ENCODE measurements at regions not wholly inside any gene's neighbourhood (a gene's known extent, or its start where the extent isn't known, plus 50 kb on each side); places are given as distances from the start of the nearest gene placed in this dataset.
"Not testable (repeated sequence)": the region's sequence is repeated elsewhere in the genome, so short reads cannot be mapped to it uniquely, and the experiment has no call there.

DNA sequence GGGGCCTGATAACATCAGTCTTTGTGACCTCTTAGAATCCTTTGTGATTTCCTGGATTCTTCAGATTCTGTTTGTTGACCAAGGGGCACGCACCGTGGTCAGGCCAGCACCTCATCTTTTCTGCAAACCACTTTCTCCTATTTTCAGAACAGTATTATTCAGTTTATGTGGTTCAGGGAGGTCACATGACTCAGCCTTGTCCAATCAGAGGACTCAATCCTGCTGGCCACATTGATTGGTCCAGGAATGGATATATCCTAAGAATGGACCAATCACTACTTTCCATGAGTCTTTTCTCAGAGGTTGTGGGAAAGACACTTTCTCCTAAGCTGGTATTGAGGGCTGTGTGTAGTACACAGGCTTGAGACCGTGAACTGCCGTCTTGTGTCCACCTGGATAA, 123.1 kb upstream of the EEF2KMT start:
- Histone ChIP-seq H3K9ac (ENCODE audit: low read depth in 1 of 2, low read length in 2 of 2) (no peak overlapping the region), H3K9me3 (ENCODE audit: control insufficient read depth in 2 of 2, low read length in 2 of 2) (no peaks in the 10 kb centered on the region), H3K27me3 (ENCODE audit: control insufficient read depth in 2 of 2, insufficient read depth in 2 of 2, low read length in 2 of 2) (peaks cover 0 to 2% of the 10 kb centered on the region in 2 donors), H3K27ac (ENCODE audit: low read depth in 2 of 2, low read length in 2 of 2) (no peak overlapping the region), H3K4me3 (ENCODE audit: low read length in 2 of 2) (no peak overlapping the region), H3K4me1 (ENCODE audit: control insufficient read depth in 2 of 2, insufficient read depth in 2 of 2, low read length in 2 of 2) (no peaks in the 10 kb centered on the region), H3K36me3 (ENCODE audit: control insufficient read depth in 2 of 2, insufficient read depth in 2 of 2, low read length in 2 of 2) (no peaks in the 10 kb centered on the region)

- H3K9ac ChIP-seq (ENCODE audit: low read depth in 1 of 2, low read length in 2 of 2) = no peak overlapping the region
- no peak overlapping the region for H3K27ac ChIP-seq (ENCODE audit: low read depth in 2 of 2, low read length in 2 of 2)
- H3K27me3 ChIP-seq (ENCODE audit: control insufficient read depth in 2 of 2, insufficient read depth in 2 of 2, low read length in 2 of 2) = peaks cover 0 to 2% of the 10 kb centered on the region in 2 donors
- no peak overlapping the region for H3K4me3 ChIP-seq (ENCODE audit: low read length in 2 of 2)
- H3K4me1 ChIP-seq (ENCODE audit: control insufficient read depth in 2 of 2, insufficient read depth in 2 of 2, low read length in 2 of 2) = no peaks in the 10 kb centered on the region
- no peaks in the 10 kb centered on the region for H3K36me3 ChIP-seq (ENCODE audit: control insufficient read depth in 2 of 2, insufficient read depth in 2 of 2, low read length in 2 of 2)
- peaks cover 0 to 5% of the 10 kb centered on the region in 2 donors for H3K9me3 ChIP-seq (ENCODE audit: control insufficient read depth in 2 of 2, low read length in 2 of 2)
Measured at GRCh38 chr16:5216441-5217080, 119.0 kb upstream of the EEF2KMT start.

DNA sequence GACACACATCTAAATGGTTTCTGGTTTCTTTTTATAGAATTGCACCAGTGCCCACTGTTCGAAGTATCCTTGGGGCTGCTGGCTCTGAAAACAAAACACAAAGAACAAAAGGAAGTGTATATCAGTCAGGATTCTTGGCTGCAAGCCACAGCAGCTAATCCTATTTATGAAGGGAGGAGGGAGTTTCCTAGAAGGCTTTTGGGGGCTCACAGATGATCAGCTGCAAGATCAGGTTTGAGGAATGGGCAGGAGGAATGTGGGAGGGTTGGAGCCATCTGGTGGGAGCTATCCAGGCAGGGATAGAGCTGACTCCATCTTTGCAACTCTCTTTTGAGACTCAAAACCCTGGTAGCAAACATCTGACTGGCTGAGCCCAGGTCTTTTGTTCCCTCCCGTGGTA, 118.3 kb upstream of the EEF2KMT start:
- no peaks in the 10 kb centered on the region for H3K36me3 ChIP-seq (ENCODE audit: control insufficient read depth in 2 of 2, insufficient read depth in 2 of 2, low read length in 2 of 2)
- H3K27ac ChIP-seq (ENCODE audit: low read depth in 2 of 2, low read length in 2 of 2) = no peak overlapping the region
- peaks cover 0 to 5% of the 10 kb centered on the region in 2 donors for H3K9me3 ChIP-seq (ENCODE audit: control insufficient read depth in 2 of 2, low read length in 2 of 2)
- H3K9ac ChIP-seq (ENCODE audit: low read depth in 1 of 2, low read length in 2 of 2) = no peak overlapping the region
- H3K4me1 ChIP-seq (ENCODE audit: control insufficient read depth in 2 of 2, insufficient read depth in 2 of 2, low read length in 2 of 2) = no peaks in the 10 kb centered on the region
- no peak overlapping the region for H3K4me3 ChIP-seq (ENCODE audit: low read length in 2 of 2)
- peaks cover 0 to 2% of the 10 kb centered on the region in 2 donors for H3K27me3 ChIP-seq (ENCODE audit: control insufficient read depth in 2 of 2, insufficient read depth in 2 of 2, low read length in 2 of 2)

GRCh38 chr16:5214466-5214865, 116.9 kb upstream of the EEF2KMT start:
- peaks cover 0 to 2% of the 10 kb centered on the region in 2 donors for H3K27me3 ChIP-seq (ENCODE audit: control insufficient read depth in 2 of 2, insufficient read depth in 2 of 2, low read length in 2 of 2)

DNA sequence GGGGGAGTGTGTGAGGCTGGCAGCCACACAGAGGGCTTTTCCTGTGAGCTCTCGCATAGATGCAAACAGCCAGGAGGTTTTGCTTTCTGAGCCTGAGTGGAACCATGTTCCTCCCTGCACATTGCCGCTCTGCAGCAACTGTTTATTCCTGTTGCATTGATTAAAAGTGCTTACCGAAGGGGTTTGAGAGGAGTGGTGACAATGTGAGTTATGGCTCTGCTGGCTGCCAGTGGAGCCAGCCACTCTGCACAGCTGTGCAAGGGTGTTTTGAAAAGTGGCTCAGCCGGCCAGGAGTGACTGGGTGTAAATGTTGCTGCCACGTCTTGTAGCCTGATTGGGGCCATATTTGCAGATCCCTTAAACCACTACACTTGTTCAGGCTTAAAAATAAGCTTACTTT, 114.9 kb upstream of the EEF2KMT start:
- H3K9me3 ChIP-seq (ENCODE audit: control insufficient read depth in 2 of 2, low read length in 2 of 2); H3K4me1 ChIP-seq (ENCODE audit: control insufficient read depth in 2 of 2, insufficient read depth in 2 of 2, low read length in 2 of 2); H3K4me3 ChIP-seq (ENCODE audit: low read length in 2 of 2); H3K27ac ChIP-seq (ENCODE audit: low read depth in 2 of 2, low read length in 2 of 2); H3K36me3 ChIP-seq (ENCODE audit: control insufficient read depth in 2 of 2, insufficient read depth in 2 of 2, low read length in 2 of 2); H3K9ac ChIP-seq (ENCODE audit: low read depth in 1 of 2, low read length in 2 of 2); H3K27me3 ChIP-seq (ENCODE audit: control insufficient read depth in 2 of 2, insufficient read depth in 2 of 2, low read length in 2 of 2): not testable (repeated sequence)

More at GRCh38 chr16:5214466-5214865, 116.9 kb upstream of the EEF2KMT start:
- Histone ChIP-seq H3K9ac (ENCODE audit: low read depth in 1 of 2, low read length in 2 of 2) (no peak overlapping the region), H3K9me3 (ENCODE audit: control insufficient read depth in 2 of 2, low read length in 2 of 2) (peaks cover 0 to 5% of the 10 kb centered on the region in 2 donors), H3K4me1 (ENCODE audit: control insufficient read depth in 2 of 2, insufficient read depth in 2 of 2, low read length in 2 of 2) (no peaks in the 10 kb centered on the region), H3K4me3 (ENCODE audit: low read length in 2 of 2) (no peak overlapping the region), H3K36me3 (ENCODE audit: control insufficient read depth in 2 of 2, insufficient read depth in 2 of 2, low read length in 2 of 2) (no peaks in the 10 kb centered on the region), H3K27ac (ENCODE audit: low read depth in 2 of 2, low read length in 2 of 2) (no peak overlapping the region)

- H3K27me3 ChIP-seq (ENCODE audit: control insufficient read depth in 2 of 2, insufficient read depth in 2 of 2, low read length in 2 of 2); H3K9me3 ChIP-seq (ENCODE audit: control insufficient read depth in 2 of 2, low read length in 2 of 2); H3K36me3 ChIP-seq (ENCODE audit: control insufficient read depth in 2 of 2, insufficient read depth in 2 of 2, low read length in 2 of 2); H3K4me1 ChIP-seq (ENCODE audit: control insufficient read depth in 2 of 2, insufficient read depth in 2 of 2, low read length in 2 of 2); H3K9ac ChIP-seq (ENCODE audit: low read depth in 1 of 2, low read length in 2 of 2); H3K4me3 ChIP-seq (ENCODE audit: low read length in 2 of 2); H3K27ac ChIP-seq (ENCODE audit: low read depth in 2 of 2, low read length in 2 of 2): not testable (repeated sequence)
Measured at GRCh38 chr16:5207862-5208498, 110.4 kb upstream of the EEF2KMT start.

DNA sequence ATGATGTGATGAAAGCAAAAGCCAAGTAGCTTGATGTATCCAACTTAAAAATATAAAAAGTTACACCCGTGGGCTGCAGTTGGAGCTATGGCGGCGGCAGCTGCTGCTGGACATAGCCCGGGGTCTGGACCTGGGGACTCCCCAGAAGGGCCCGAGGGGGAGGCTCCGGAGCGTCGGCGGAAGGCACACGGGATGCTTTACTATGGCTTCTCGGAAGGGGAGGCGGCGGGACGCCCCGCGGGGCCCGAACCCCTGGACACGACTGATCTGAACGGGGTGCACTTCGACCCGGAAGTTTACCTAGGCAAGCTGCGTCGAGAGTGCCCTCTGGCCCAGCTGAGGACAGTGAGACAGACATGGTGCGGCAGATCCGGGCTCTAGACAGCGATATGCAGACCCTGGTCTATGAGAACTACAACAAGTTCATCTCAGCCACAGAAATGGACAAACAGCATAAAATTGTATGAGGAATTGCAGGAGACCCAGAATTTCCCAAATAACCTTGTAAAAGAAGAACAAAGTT, 109.5 kb upstream of the EEF2KMT start:
- no peaks in the 10 kb centered on the region for H3K4me1 ChIP-seq (ENCODE audit: control insufficient read depth in 2 of 2, insufficient read depth in 2 of 2, low read length in 2 of 2)
- no peak overlapping the region for H3K9ac ChIP-seq (ENCODE audit: low read depth in 1 of 2, low read length in 2 of 2)
- no peaks in the 10 kb centered on the region for H3K36me3 ChIP-seq (ENCODE audit: control insufficient read depth in 2 of 2, insufficient read depth in 2 of 2, low read length in 2 of 2)
- H3K27me3 ChIP-seq (ENCODE audit: control insufficient read depth in 2 of 2, insufficient read depth in 2 of 2, low read length in 2 of 2) = no peaks in the 10 kb centered on the region
- no peak overlapping the region for H3K27ac ChIP-seq (ENCODE audit: low read depth in 2 of 2, low read length in 2 of 2)
- H3K9me3 ChIP-seq (ENCODE audit: control insufficient read depth in 2 of 2, low read length in 2 of 2) = no peaks in the 10 kb centered on the region
- no peak overlapping the region for H3K4me3 ChIP-seq (ENCODE audit: low read length in 2 of 2)

DNA sequence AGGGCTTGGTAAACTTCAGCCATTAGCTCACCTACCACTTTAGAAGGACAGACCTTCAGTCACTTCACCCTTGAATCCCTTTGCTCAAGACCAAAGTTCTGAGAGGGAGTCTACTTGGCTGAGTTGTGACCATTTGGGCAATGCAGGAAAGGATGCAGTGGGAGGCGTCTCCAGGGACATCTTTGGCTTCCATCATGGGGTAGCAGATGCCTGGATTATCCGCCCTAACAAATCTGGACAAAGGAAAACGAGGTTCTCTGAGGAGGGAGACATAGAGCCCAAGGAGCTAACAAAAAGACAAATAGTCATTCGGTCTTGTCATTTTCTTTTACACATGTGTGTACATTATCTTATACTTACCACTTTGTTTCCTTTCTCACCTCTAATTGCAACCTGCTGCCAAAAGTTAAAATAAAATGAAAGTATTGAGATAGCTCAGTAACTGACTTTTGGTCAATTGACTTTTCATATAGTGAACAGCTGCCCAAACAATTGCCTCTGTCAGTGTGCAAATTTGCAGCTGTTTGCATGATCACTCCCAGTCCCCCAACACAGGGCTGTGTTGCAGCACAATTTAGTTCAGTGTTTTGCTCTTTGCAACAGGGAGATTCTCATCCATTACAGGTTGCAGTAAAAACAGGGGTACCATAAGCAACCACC, 108.9 kb upstream of the EEF2KMT start:
- Histone ChIP-seq H3K27me3 (ENCODE audit: control insufficient read depth in 2 of 2, insufficient read depth in 2 of 2, low read length in 2 of 2) (no peaks in the 10 kb centered on the region), H3K4me1 (ENCODE audit: control insufficient read depth in 2 of 2, insufficient read depth in 2 of 2, low read length in 2 of 2) (no peaks in the 10 kb centered on the region), H3K27ac (ENCODE audit: low read depth in 2 of 2, low read length in 2 of 2) (no peak overlapping the region), H3K4me3 (ENCODE audit: low read length in 2 of 2) (no peak overlapping the region), H3K36me3 (ENCODE audit: control insufficient read depth in 2 of 2, insufficient read depth in 2 of 2, low read length in 2 of 2) (no peaks in the 10 kb centered on the region), H3K9ac (ENCODE audit: low read depth in 1 of 2, low read length in 2 of 2) (no peak overlapping the region), H3K9me3 (ENCODE audit: control insufficient read depth in 2 of 2, low read length in 2 of 2) (no peaks in the 10 kb centered on the region)

- H3K27me3 ChIP-seq (ENCODE audit: control insufficient read depth in 2 of 2, insufficient read depth in 2 of 2, low read length in 2 of 2) = no peaks in the 10 kb centered on the region
- H3K36me3 ChIP-seq (ENCODE audit: control insufficient read depth in 2 of 2, insufficient read depth in 2 of 2, low read length in 2 of 2) = no peaks in the 10 kb centered on the region
- H3K9ac ChIP-seq (ENCODE audit: low read depth in 1 of 2, low read length in 2 of 2) = no peak overlapping the region
- no peak overlapping the region for H3K4me3 ChIP-seq (ENCODE audit: low read length in 2 of 2)
- no peaks in the 10 kb centered on the region for H3K4me1 ChIP-seq (ENCODE audit: control insufficient read depth in 2 of 2, insufficient read depth in 2 of 2, low read length in 2 of 2)
- no peaks in the 10 kb centered on the region for H3K9me3 ChIP-seq (ENCODE audit: control insufficient read depth in 2 of 2, low read length in 2 of 2)
- no peak overlapping the region for H3K27ac ChIP-seq (ENCODE audit: low read depth in 2 of 2, low read length in 2 of 2)
Measured at GRCh38 chr16:5205361-5206040, 107.9 kb upstream of the EEF2KMT start.

- not testable (repeated sequence) for H3K9ac ChIP-seq (ENCODE audit: low read depth in 1 of 2, low read length in 2 of 2); H3K36me3 ChIP-seq (ENCODE audit: control insufficient read depth in 2 of 2, insufficient read depth in 2 of 2, low read length in 2 of 2); H3K27ac ChIP-seq (ENCODE audit: low read depth in 2 of 2, low read length in 2 of 2); H3K9me3 ChIP-seq (ENCODE audit: control insufficient read depth in 2 of 2, low read length in 2 of 2); H3K4me1 ChIP-seq (ENCODE audit: control insufficient read depth in 2 of 2, insufficient read depth in 2 of 2, low read length in 2 of 2); H3K4me3 ChIP-seq (ENCODE audit: low read length in 2 of 2); H3K27me3 ChIP-seq (ENCODE audit: control insufficient read depth in 2 of 2, insufficient read depth in 2 of 2, low read length in 2 of 2)
Measured at GRCh38 chr16:5203675-5204074, 106.1 kb upstream of the EEF2KMT start.
